HuH-7.5 (cell line): ENCODE measurements at regions not wholly inside any gene's neighbourhood (a gene's known extent, or its start where the extent isn't known, plus 50 kb on each side); places are given as distances from the start of the nearest gene placed in this dataset.
"Not testable (repeated sequence)": the region's sequence is repeated elsewhere in the genome, so short reads cannot be mapped to it uniquely, and the experiment has no call there.

ENCODE experiments used
- DNase-seq: peaks from one replicate; pipeline ENCODE4 v3.0.0; 2011; ENCODE audit warnings: low spot score

DNA sequence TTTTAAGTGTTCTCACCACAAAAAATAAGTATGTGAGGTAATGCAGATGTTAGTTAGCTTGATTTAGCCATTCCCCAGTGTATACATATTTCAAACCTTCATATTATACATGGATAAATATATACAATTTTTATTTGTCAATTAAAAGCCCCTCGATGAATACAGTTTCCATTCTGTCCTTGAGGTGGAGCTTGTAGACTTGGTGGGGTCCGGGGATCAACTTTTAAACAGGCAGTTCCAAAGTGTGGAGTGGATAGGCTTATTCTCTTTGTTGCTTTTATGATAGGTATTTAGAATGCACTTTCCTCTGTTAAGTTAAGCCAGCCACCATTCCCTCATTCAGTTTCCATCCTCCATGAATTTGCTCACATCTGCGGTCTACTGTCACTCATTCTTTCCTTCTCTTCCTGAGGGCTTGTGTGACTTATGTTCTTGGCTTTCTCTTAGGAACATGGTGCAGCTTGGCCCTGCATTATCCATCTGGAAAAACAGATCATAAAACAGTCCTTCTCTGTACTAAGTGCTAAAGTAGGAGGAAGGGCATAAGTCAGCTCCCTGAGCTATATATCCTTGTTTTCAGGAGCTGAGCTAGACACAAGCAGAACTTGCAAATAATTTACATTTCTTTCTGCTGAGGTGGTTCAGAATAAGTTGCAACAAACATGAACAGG lies 149.1 kb downstream of the NFKBIZ start:
- DNase-seq: no peak

DNA sequence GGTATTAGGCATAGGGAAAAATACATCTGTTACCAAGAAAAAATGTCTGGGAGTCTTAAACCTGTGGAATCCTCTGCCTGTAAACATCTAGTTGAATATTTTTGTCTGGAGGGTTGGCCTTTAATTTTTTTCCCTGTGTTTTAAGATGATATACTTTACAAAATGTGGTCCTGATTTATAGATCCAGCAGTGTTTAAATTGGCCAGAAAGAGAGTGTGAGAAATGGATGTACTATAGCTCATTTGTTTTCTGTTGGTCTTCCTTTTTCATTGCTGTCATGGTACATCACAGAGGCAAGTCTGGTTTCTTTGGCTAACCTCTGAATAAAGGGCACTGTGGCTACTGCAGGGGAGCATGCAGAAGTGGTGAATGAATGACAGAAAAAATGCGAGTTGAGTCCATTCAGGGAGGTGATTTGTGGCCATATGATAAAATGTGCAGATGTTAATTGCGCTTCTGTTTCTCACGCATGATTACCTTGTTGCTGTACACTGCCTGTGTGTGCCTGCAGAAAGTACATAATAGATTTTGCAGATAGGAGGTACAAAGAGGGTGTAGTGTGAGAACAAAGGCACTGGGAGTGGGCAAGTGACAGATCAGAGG lies 150.0 kb downstream of the NFKBIZ start:
- no peak for DNase-seq

DNA sequence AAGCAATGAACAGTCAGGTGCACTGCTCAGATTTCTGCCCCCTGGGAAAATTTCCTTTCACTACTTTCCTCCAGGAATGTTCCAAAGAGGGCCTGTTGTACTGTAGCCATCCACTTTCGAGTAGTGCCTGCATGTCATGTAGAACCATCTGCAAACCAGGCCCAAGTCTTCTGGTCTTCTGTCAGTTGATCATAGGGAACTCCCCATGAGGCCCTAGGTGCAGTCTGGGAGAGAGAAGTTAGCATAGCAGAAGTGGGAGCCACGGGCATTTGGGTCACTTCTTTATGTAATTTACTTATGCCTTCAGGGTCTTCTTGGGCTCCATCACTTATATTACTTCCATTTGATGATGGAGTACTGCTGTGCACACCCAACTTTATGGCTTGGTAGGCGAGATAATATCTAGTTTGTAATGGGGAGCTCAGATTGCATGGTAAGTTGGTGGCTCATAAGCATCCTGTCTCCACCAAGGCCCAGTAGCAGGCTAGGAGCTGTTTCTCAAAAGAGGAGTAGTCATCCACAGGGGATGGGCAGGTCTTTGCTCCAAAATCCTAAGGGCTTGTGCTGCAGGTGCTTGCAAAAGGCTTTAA lies 151.4 kb downstream of the NFKBIZ start:
- DNase-seq: no peak

DNA sequence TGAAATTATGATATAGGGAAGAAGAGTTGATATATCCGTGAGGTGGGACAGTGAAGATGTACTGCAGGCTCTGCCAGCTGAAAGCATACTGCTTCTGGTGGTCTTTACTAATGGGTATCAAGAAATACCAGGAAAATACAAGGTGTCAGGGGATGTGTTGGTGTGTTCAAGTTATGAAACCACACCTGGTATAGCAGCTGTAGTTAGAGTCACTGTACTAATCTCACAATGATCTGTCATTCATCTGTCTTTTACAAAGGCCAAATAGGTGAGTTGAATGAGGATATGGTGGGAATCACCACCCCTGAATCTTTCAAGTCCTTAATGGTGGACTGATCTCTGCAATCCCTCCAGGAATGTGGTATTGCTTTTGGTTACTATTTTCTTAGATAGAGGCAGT lies 152.7 kb downstream of the NFKBIZ start:
- DNase-seq: no peak

DNA sequence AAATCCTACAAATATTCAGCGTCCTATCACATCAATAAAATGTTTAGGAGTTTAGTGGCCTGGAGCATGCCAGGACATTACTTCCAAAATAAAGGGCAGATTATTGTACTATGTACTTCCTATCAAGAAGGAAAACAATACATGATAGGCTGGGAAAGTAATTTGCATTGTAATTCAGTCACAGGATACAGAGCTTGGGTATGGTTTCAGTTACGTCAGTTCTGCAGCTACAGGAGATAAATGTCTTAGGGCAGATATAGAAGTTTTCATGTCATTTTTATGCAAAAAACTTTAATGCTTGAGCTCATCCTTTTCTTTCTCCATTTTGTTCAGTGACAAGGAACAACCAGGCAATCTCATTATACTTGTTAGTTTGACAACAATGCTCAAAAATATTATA lies 155.2 kb downstream of the NFKBIZ start:
- no peak for DNase-seq

DNA sequence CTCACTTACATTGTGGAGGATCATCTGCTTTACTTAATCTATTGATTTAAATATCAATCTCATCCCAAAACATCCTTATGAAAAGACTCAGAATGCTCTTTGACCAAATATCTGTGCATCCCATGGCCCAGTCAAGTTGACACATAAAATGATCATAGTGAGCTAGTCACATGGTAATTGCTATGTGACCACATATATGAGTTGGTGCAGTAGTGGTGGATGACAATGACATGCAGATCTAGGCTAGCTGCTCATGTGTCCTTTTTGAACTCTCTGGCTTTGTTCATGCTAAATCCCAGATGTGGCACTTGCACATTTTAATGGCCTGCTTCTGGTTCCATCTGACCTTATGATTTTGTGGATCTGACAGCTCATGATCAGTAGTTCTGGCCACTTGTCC lies 156.2 kb downstream of the NFKBIZ start:
- DNase-seq: no peak

DNA sequence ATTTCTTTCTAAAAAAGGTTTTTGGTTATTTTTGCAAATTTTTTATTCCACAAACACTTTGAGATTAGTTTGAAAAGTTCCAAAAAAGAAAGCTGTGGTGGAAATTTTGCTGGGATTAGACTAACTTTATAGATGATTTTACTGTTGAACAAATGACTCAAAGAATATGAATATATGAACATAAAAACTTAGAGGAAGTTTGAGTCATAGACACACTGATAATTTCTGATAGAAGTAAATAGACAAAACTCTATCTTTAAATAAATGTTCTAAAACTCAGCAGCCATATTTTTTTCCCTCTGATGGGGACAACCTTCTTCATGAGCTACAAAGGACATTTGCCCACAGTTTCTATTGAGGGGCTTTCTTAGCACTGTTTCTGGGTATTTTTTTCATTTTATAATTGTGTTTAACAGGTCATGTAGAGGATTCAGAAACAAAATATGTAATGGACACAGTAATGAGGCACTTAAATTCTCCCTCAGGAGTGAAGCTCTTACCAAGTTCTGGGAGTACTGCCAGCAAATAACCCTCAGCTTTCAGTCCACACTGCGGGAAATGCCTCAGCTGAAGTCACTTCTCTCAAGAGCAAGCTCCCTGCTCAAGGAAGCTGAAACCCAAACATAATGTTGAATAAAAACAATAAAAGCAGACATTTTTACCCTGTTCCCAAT lies 157.6 kb downstream of the NFKBIZ start:
- no peak for DNase-seq

DNA sequence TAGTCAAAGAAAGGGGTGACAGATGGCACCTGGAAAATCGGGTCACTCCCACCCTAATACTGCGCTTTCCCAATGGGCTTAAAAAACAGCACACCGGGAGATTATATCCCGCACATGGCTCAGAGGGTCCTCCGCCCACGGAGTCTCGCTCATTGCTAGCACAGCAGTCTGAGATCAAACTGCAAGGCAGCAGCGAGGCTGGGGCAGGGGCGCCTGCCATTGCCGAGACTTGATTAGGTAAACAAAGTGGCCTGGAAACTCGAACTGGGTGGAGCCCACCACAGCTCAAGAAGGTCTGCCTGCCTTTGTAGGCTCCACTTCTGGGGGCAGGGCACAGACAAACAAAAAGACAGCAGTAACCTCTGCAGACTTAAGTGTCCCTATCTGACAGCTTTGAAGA lies 159.1 kb downstream of the NFKBIZ start:
- not testable (repeated sequence) for DNase-seq

DNA sequence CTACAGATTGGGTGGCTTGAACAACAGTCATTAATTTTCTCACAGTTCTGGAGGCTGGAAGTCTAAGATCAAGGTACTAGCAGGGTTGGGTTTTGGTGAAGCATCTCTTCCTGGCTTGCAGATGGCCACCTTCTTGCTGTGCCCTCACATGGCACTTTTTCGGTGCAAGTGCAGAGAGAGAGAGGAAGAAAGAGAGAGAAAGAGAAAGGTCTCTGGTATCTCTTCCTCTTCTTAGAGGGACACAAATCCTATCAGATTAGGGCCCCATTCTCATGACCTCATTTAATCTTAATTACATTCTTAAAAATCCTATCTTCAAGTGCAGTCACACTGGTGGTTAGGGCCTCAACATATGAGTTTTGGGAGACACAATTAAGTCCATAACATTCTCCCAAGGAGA lies 167.1 kb downstream of the NFKBIZ start:
- DNase-seq: no peak

DNA sequence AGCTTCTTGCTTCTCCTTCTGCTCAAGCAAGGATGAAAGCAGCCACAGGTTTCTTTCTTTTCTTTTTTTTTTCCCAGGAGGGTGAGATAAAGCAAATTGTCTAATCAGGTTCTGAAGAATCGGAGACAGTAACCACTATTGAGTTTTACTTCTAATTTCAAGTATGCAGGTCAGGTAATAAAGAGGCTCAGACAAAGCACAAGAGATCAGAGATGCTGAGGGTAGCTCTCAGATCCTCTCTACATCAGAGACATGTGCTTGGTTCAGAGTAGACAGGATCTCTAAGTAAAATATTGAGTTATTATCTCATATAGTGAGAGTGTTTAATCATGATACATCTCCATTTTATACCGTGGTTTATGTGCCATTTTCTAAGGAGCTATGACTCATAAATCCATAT lies 168.5 kb downstream of the NFKBIZ start:
- DNase-seq: no peak

DNA sequence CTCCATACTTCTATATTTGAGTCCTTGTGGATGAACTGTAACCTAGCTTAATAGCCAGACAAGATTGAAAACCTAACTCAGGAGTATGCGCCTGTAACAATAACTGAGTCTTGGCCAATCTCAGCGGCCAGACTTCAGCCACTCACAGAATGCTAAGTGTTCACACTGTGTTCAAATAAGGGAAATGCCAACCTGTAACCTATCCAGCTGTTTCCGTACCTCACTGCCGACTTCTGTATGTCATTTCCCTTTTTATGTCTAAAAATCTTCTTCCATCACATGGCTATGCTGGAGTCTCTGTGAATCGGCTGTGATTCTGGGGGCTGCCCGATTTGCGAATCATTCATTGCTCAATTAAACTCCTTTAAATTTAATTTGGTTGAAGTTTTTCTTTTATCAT lies 169.2 kb downstream of the NFKBIZ start:
- no peak for DNase-seq

DNA sequence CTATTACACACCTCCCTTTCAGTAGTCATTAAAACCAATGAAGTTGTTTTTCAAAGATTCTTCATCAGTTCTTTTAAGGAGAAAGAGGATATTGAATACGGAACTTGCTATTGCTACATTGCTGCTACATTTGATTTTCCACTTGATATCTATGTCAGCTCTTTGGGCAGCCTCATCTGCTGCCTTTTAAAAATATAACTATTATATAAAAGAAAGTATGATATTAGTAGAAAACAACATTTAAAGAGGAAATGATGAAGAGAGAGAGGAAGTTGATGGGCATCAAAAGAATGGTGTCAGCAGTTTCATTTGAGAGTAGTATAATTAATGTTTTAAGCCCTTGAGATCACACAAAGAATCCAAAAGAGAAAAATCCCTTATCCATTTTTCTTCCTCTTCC lies 171.4 kb downstream of the NFKBIZ start:
- no peak for DNase-seq

DNA sequence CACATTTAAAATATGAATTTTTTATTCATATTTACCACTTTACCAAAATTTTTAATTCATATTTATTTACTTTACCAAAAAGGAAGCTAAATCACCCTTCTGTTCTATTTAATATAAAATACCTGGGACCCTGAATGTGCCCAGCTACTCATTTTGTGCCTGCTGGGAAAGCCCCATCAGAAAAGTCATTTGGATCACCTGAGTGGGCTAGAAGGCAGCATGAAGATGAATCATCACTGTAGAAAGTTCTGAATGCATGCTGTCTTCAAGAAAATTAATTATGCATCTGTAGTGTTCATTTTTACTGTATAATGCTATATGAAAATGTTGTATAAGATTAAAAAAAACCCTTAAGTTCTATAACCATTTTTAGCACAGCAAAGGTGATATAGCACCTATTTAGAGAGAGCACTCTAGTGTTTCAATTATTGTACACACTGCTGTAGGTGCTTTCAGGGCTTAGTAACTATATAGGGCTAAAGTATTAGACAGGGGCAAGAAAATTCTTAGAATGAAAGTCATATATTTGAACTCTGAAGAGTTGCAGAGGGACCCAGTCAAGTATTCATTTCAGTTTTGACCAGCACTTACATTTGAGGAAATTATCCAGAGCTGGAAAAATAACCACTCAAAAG lies 175.1 kb downstream of the NFKBIZ start:
- no peak for DNase-seq

DNA sequence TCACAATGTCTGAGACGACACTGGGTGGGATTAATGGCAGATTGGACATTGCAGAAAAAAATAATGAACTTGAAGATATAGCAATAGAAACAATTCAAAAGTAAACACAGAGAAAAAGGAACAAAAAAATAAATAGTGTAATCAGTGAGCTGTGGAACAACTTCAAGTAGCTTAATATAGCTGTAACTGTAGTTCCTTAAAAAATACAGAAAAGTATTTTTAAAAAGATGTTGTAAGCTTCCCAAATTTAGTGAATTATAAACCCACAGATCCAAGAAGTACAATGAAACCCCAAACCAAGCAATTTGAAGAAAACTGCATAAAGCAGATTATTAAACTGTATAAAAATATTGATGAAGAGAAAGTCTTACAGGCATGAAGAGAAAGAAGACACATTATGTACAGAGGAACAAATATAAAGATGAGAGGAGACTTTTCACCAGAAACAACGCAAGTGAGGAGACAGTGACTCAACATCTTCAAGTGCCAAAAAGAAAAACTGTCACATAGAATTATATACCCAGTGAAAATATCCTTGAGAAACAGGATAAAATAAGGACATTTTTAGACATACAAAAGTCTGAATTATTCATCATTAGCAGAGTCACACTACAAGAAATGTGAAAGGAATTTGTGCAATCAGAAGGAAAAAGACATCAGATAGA lies 176.4 kb downstream of the NFKBIZ start:
- DNase-seq: no peak

DNA sequence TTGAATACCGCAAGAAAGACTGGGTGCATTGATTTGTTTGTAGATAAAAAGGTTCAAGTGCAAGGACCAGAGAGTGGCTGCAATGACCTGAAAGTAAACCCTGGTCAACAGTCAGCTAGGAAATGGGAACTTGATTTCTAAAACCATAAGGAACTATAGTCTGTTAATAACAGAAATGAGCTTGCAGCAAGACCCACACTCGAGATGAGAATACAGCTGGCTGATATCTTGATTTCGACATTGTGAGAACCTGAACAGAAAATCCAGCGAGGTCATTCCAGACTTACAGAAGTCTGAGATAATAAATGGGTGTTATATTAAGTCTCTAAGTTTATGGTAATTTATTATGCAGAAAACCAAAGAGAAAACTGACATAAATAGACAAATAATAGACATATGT lies 177.3 kb downstream of the NFKBIZ start:
- DNase-seq: no peak

DNA sequence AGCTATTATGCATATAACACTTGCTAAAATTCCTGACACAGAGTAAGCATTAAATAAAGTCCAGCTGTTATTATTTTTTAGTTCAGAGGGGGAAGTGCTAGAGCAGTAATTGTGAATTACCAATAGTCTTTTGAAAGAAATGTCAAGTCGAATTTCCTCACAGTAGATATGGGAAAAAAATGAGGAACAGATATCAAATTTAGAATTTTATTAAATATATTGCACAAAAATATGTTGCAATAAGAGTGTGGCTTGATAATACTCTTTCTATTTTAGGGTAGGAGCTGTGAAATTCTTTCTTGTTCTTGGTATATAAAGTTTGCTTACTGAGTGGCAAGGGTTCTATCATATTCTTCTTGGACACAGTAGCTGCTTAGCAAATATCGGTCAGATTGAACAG lies 181.3 kb downstream of the NFKBIZ start:
- no peak for DNase-seq

DNA sequence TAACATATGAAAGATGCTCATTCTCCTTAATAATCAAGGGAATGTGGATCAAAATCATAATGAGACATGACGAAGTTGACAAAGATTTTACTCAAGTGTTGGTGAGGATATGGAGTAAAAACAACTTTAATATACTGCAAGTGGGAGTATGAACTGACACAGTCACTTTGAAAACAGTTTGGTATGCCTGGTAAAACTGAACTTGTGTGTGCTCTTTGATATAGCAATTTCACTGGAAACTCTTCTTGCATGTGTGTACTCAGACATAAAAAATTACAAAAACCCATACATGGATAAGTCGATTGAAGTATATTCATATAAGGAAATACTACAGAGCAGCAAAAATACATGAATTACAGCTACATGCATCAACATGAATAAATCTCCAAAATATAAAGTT lies 182.5 kb downstream of the NFKBIZ start:
- no peak for DNase-seq

DNA sequence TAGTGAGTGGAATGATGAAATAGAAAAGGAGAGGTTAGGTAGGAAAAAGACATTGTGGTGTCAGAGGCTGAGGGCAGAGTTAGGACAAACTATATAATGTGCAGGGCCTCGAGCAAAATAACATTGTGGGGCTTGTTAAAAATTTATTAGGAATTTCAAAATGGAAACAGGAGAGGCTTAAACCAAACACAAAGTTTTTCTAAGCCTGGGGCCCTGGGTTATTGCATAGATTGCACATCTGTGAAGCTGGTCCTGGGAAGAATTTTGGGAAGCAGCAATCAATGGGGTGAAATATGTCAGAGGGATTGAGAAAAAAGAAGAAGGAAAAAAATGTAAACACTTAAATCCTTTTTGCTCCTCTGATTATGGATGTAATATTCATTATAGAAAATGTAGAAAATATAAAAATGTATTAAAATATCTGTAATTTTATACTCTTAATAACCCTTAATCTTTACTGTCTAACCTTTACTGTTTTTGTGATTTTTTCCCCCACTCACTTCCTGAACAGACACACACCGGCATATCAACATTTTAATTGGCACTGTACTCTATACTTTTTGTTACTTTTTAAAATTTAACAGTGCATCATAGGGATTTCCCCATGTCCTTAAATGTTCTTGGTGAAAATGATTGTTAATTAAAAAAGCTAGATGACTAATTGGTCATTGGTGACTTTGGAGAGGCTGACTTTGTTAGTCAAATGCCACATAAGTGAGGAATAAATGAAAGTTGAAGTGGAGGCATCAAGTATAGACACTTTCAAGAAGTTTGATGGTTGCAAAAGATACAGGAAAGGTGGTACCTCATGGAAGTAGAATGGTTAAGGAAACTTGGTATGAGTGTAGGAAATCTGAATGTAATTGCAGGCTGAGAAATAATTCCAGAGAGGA lies 183.4 kb downstream of the NFKBIZ start:
- no peak for DNase-seq

DNA sequence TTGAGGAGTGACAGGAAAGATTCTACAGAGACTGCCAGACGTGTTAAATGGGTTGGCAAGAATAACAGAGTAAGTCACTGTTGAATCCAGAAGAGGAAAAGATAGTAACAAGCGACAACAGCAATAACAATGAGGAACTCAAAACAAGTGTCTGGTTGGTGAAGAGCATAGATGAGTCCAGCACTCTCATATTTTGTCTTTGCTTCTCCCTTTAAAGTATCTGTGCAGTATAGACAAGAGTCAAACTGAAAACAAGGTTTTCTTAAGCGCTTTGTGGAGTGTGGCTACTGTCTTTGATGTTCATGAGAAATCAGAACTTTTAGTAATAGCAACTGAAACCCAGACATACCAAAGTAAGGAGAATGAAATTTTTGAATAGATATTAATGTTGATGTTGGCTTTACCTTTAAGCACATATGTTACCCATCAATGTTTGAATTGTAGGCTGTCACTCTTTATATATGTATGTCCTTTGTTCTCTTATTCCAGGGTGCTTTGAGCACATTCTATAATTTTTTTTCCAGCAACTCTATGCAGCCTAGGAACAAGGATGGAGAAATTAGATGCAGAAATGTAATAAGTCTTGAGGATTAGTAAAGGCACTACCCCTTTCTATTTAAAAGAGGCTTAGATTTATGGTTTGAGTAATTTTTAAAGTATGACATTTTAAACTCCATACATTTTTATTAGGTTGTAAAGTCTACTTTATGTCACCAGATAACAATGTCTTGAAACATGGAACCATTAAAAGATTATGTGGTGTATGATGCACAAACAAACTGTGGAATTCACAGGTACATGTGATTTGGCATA lies 185.5 kb downstream of the NFKBIZ start:
- DNase-seq: no peak

DNA sequence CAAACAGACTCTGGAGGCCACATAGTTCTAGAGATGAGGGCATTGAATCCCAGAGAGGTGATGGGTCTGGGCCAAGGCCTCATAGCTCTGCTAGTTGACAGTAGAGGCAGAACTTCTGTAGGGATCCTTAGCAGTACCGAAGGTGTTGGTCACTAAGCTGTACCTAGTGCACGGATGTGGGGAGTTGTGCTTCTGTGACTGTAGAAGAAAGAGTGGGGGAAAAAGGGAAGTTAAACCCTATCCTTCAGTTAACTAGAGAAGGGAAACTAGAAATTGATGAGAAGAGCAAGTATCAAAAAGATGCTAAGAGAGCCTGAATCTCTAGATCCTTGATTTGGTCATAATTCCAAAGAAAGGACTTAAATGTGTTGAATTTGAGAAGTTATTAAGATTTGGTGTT lies 186.7 kb downstream of the NFKBIZ start:
- DNase-seq: no peak
